ENCODE measurements at regions not wholly inside any gene's neighbourhood (a gene's known extent, or its start where the extent isn't known, plus 50 kb on each side); places are given as distances from the start of the nearest gene placed in this dataset.

- TF ChIP-seq SP1 (IDR thresholded peaks at IDR 0.05): no peak
- TF ChIP-seq BHLHE40 (IDR thresholded peaks at IDR 0.05; ENCODE audit: borderline replicate concordance): no peak
- no peak for TF ChIP-seq L3MBTL2 (conservative IDR thresholded peaks at IDR 0.05)
- no peak for TF ChIP-seq NFRKB (IDR thresholded peaks at IDR 0.05)
- TF ChIP-seq LEF1 (IDR thresholded peaks at IDR 0.05; ENCODE audit: borderline replicate concordance): no peak
- TF ChIP-seq SUZ12 (IDR thresholded peaks at IDR 0.05): no peak
- TF ChIP-seq TARDBP (IDR thresholded peaks at IDR 0.05): no peak
- TF ChIP-seq FOXA1 (IDR thresholded peaks at IDR 0.05): no peak
- no peak for TF ChIP-seq ARNT (IDR thresholded peaks at IDR 0.05)
- no peak for TF ChIP-seq ELF4 (IDR thresholded peaks at IDR 0.05)
- TF ChIP-seq HDGF (IDR thresholded peaks at IDR 0.05; ENCODE audit: borderline replicate concordance): no peak
- no peak for TF ChIP-seq CTBP1 (IDR thresholded peaks at IDR 0.05; ENCODE audit: borderline replicate concordance)
- TF ChIP-seq FOXM1 (IDR thresholded peaks at IDR 0.05; ENCODE audit: borderline replicate concordance): no peak
- TF ChIP-seq PKNOX1 (IDR thresholded peaks at IDR 0.05): no peak
- no peak for TF ChIP-seq FOXK2 (IDR thresholded peaks at IDR 0.05)
- TF ChIP-seq ZNF384 (IDR thresholded peaks at IDR 0.05): no peak
- DNase-seq (ENCODE audit: extremely low spot score): no peak
- POLR2A ChIA-PET: no interaction called here
- CTCF ChIA-PET: no interaction called here
Measured at GRCh38 chr10:16258291-16259040, 178.3 kb upstream of the PTER start.

- ChIA-PET CTCF (no interaction called here), POLR2A (no interaction called here)
- TF ChIP-seq ARNT (IDR thresholded peaks at IDR 0.05): no peak
- no peak for TF ChIP-seq L3MBTL2 (conservative IDR thresholded peaks at IDR 0.05)
- TF ChIP-seq PKNOX1 (IDR thresholded peaks at IDR 0.05): no peak
- no peak for TF ChIP-seq LEF1 (IDR thresholded peaks at IDR 0.05; ENCODE audit: borderline replicate concordance)
- no peak for TF ChIP-seq SUZ12 (IDR thresholded peaks at IDR 0.05)
- TF ChIP-seq NFRKB (IDR thresholded peaks at IDR 0.05): no peak
- no peak for TF ChIP-seq SP1 (IDR thresholded peaks at IDR 0.05)
- TF ChIP-seq ZNF384 (IDR thresholded peaks at IDR 0.05): no peak
- TF ChIP-seq ELF4 (IDR thresholded peaks at IDR 0.05): no peak
- TF ChIP-seq FOXM1 (IDR thresholded peaks at IDR 0.05; ENCODE audit: borderline replicate concordance): no peak
- TF ChIP-seq HDGF (IDR thresholded peaks at IDR 0.05; ENCODE audit: borderline replicate concordance): no peak
- no peak for TF ChIP-seq BHLHE40 (IDR thresholded peaks at IDR 0.05; ENCODE audit: borderline replicate concordance)
- no peak for TF ChIP-seq CTBP1 (IDR thresholded peaks at IDR 0.05; ENCODE audit: borderline replicate concordance)
- TF ChIP-seq FOXK2 (IDR thresholded peaks at IDR 0.05): no peak
- no peak for TF ChIP-seq TARDBP (IDR thresholded peaks at IDR 0.05)
- TF ChIP-seq FOXA1 (IDR thresholded peaks at IDR 0.05): no peak
- no peak for DNase-seq (ENCODE audit: extremely low spot score)
Measured at GRCh38 chr10:16259726-16260125, 177.1 kb upstream of the PTER start.

GRCh38 chr10:16260388-16260787 lies 176.4 kb upstream of the PTER start:
- no peak for DNase-seq (ENCODE audit: extremely low spot score)
- ChIA-PET POLR2A (no interaction called here), CTCF (no interaction called here)
- TF ChIP-seq LEF1 (IDR thresholded peaks at IDR 0.05; ENCODE audit: borderline replicate concordance) (no peak), NFRKB (IDR thresholded peaks at IDR 0.05) (no peak), BHLHE40 (IDR thresholded peaks at IDR 0.05; ENCODE audit: borderline replicate concordance) (no peak)

- DNase-seq (ENCODE audit: extremely low spot score): no peak
- ChIA-PET POLR2A (no interaction called here), CTCF (no interaction called here)
- no peak for TF ChIP-seq ELF4 (IDR thresholded peaks at IDR 0.05)
- TF ChIP-seq FOXA1 (IDR thresholded peaks at IDR 0.05): no peak
- no peak for TF ChIP-seq PKNOX1 (IDR thresholded peaks at IDR 0.05)
Measured at GRCh38 chr10:16271571-16271970, 165.2 kb upstream of the PTER start.

GRCh38 chr10:16274911-16275310 lies 161.9 kb upstream of the PTER start:
- ChIA-PET POLR2A (no interaction called here), CTCF (no interaction called here)
- DNase-seq (ENCODE audit: extremely low spot score): no peak
- TF ChIP-seq PKNOX1 (IDR thresholded peaks at IDR 0.05): no peak
- no peak for TF ChIP-seq SP1 (IDR thresholded peaks at IDR 0.05)
- no peak for TF ChIP-seq CTBP1 (IDR thresholded peaks at IDR 0.05; ENCODE audit: borderline replicate concordance)
- no peak for TF ChIP-seq FOXA1 (IDR thresholded peaks at IDR 0.05)
- TF ChIP-seq SUZ12 (IDR thresholded peaks at IDR 0.05): no peak
- no peak for TF ChIP-seq FOXM1 (IDR thresholded peaks at IDR 0.05; ENCODE audit: borderline replicate concordance)
- no peak for TF ChIP-seq TARDBP (IDR thresholded peaks at IDR 0.05)
- TF ChIP-seq NFRKB (IDR thresholded peaks at IDR 0.05): no peak
- TF ChIP-seq ZNF384 (IDR thresholded peaks at IDR 0.05): no peak
- no peak for TF ChIP-seq ELF4 (IDR thresholded peaks at IDR 0.05)
- TF ChIP-seq ARNT (IDR thresholded peaks at IDR 0.05): no peak
- no peak for TF ChIP-seq BHLHE40 (IDR thresholded peaks at IDR 0.05; ENCODE audit: borderline replicate concordance)
- no peak for TF ChIP-seq LEF1 (IDR thresholded peaks at IDR 0.05; ENCODE audit: borderline replicate concordance)
- TF ChIP-seq L3MBTL2 (conservative IDR thresholded peaks at IDR 0.05): no peak
- no peak for TF ChIP-seq FOXK2 (IDR thresholded peaks at IDR 0.05)
- TF ChIP-seq HDGF (IDR thresholded peaks at IDR 0.05; ENCODE audit: borderline replicate concordance): no peak

GRCh38 chr10:16280595-16280994 lies 156.2 kb upstream of the PTER start:
- ChIA-PET POLR2A (no interaction called here), CTCF (interaction anchor here (0.6 kb wide), 1 partner anchor 695 kb away, joined by 4 read pairs; no protein-coding TSS in a partner anchor)
- TF ChIP-seq CTBP1 (IDR thresholded peaks at IDR 0.05; ENCODE audit: borderline replicate concordance) (no peak), LEF1 (IDR thresholded peaks at IDR 0.05; ENCODE audit: borderline replicate concordance) (no peak)
- no peak for DNase-seq (ENCODE audit: extremely low spot score)

All from HEK293T (cell line).